A549 (cell line): ENCODE measurements at regions not wholly inside any gene's neighbourhood (a gene's known extent, or its start where the extent isn't known, plus 50 kb on each side); places are given as distances from the start of the nearest gene placed in this dataset.

ENCODE experiments used
- ATAC-seq, 2 experiments: fragments of 200-7000 bp in 1 of 2; fragments of >200 bp in 1 of 2; cut with Nextera tagmentation in 1 of 2; cut with Tn5 transposase in 1 of 2; 3 replicates each; pipeline versions ENCODE4 v1.8.0 to v1.9.1; 2018 to 2020; ENCODE audit warnings: mild to moderate bottlenecking in 1 of 2, moderate library complexity in 1 of 2
- CTCF ChIA-PET: fragments of 300-600 bp; sonication (Branson Sonifier 250); formaldehyde crosslinking; extraction: SDS; loops from one replicate; lab custom pipeline; 2021; ENCODE audit warnings: antibody characterized with exemption, inconsistent platforms; lab: Yijun Ruan, JAX
- POLR2A ChIA-PET: fragments of 350-600 bp; formaldehyde crosslinking; extraction: SDS; loops from one replicate; lab custom pipeline; 2021; ENCODE audit warnings: antibody characterized with exemption, inconsistent platforms; lab: Yijun Ruan, JAX
- DNase-seq, 2 experiments: peaks; one replicate each; pipeline versions ENCODE4 v3.0.0 to v3.0.0-alpha.2; 2011 to 2016; ENCODE audit warnings: low read depth in 1 of 2, low spot score in 1 of 2
- FAIRE-seq: peaks from 2 replicates; lab custom pipeline; 2011; peaks lifted over from hg19 to GRCh38; lab: Jason Lieb, UNC
- H3K27ac ChIP-seq, 2 experiments: fragments of >200 bp; sonication (Bioruptor Twin); formaldehyde crosslinking; 3 replicates each; pipeline ENCODE4 v1.5.1; 2016 to 2017
- H3K4me1 ChIP-seq: fragments of >200 bp; sonication (Bioruptor Twin); formaldehyde crosslinking; 3 replicates; pipeline ENCODE4 v1.6.1; 2016
- H3K4me2 ChIP-seq: fragments of >200 bp; sonication (Bioruptor Twin); formaldehyde crosslinking; 3 replicates; pipeline ENCODE4 v1.6.1; 2016
- H3K4me3 ChIP-seq: fragments of >200 bp; sonication (Bioruptor Twin); formaldehyde crosslinking; 3 replicates; pipeline ENCODE4 v1.5.1; 2016
- H3K9me3 ChIP-seq: fragments of >200 bp; sonication (Bioruptor Twin); formaldehyde crosslinking; 3 replicates; pipeline ENCODE4 v1.6.1; 2016
- CBX2 ChIP-seq: fragments of 200-600 bp; sonication (generic); IDR thresholded peaks from 2 replicates; pipeline ENCODE4 v1.6.1; 2016; ENCODE audit warnings: low read depth, mild to moderate bottlenecking, borderline replicate concordance
- CBX8 ChIP-seq: fragments of 200-600 bp; sonication (generic); IDR thresholded peaks from 2 replicates; pipeline ENCODE4 v1.6.1; 2016
- CHD2 ChIP-seq: fragments of 150-350 bp; IDR thresholded peaks from 2 replicates; pipeline ENCODE4 v1.6.1; 2014; ENCODE audit warnings: low read length; ENCODE audit not compliant: partially characterized antibody
- CHD4 ChIP-seq: fragments of 200-600 bp; sonication (generic); IDR thresholded peaks from 2 replicates; pipeline ENCODE4 v1.6.1; 2016; ENCODE audit warnings: antibody characterized with exemption, mild to moderate bottlenecking, borderline replicate concordance
- EHMT2 ChIP-seq: fragments of 200-600 bp; sonication (generic); IDR thresholded peaks from 2 replicates; pipeline ENCODE4 v1.6.1; 2016; ENCODE audit warnings: antibody characterized with exemption, low read depth, mild to moderate bottlenecking, moderate library complexity
- ESRRA ChIP-seq: fragments of 150-350 bp; IDR thresholded peaks from 2 replicates; pipeline ENCODE4 v1.6.1; 2014; ENCODE audit warnings: mild to moderate bottlenecking, low read length, borderline replicate concordance
- GATA3 ChIP-seq: IDR thresholded peaks from 2 replicates; pipeline ENCODE4 v1.6.1; 2012; ENCODE audit warnings: borderline replicate concordance
- HMGXB4 ChIP-seq: fragments of 250-450 bp; sonication (Bioruptor Pico); IDR thresholded peaks from 2 replicates; pipeline ENCODE4 v1.5.0; 2021; ENCODE audit warnings: mild to moderate bottlenecking, moderate library complexity, borderline replicate concordance
- HOXB13 ChIP-seq: fragments of 250-450 bp; sonication (Bioruptor Pico); IDR thresholded peaks from 2 replicates; pipeline ENCODE4 v1.5.0; 2020; ENCODE audit warnings: low read depth, mild to moderate bottlenecking, moderate library complexity
- HOXB5 ChIP-seq: fragments of 250-450 bp; sonication (Bioruptor Pico); IDR thresholded peaks from 2 replicates; pipeline ENCODE4 v1.5.0; 2020; ENCODE audit warnings: mild to moderate bottlenecking, moderate library complexity
- KDM5A ChIP-seq: fragments of 200-600 bp; sonication (generic); IDR thresholded peaks from 2 replicates; pipeline ENCODE4 v1.6.1; 2016; ENCODE audit warnings: antibody characterized with exemption, mild to moderate bottlenecking
- MAZ ChIP-seq: fragments of 150-350 bp; IDR thresholded peaks from 2 replicates; pipeline ENCODE4 v1.6.1; 2014; ENCODE audit warnings: antibody characterized with exemption, low read depth, low read length, borderline replicate concordance
- MYC ChIP-seq: IDR thresholded peaks from 2 replicates; pipeline ENCODE4 v1.6.1; 2012; ENCODE audit warnings: mild to moderate bottlenecking, inconsistent platforms, low read length, improper control_type of control experiment, borderline replicate concordance
- NFE2L2 ChIP-seq: fragments of 150-350 bp; conservative IDR thresholded peaks from 2 replicates; pipeline ENCODE4 v1.6.1; 2014; ENCODE audit warnings: low read length
- PHF8 ChIP-seq: fragments of 200-600 bp; sonication (generic); IDR thresholded peaks from 2 replicates; pipeline ENCODE4 v1.6.1; 2016; ENCODE audit warnings: low read depth, mild to moderate bottlenecking, antibody characterized with exemption, moderate library complexity, borderline replicate concordance
- RAD21 ChIP-seq, 2 experiments: fragments of >200 bp in 1 of 2; sonication (Bioruptor Twin) in 1 of 2; formaldehyde crosslinking in 1 of 2; IDR thresholded peaks in 1 of 2; conservative IDR thresholded peaks in 1 of 2; 2 replicates in 1 of 2; 3 replicates in 1 of 2; pipeline ENCODE4 v1.6.1; 2012 to 2018; ENCODE audit warnings: inconsistent platforms in 1 of 2
- RFX5 ChIP-seq: fragments of 450-650 bp; IDR thresholded peaks from 2 replicates; pipeline ENCODE4 v1.7.1; 2014; ENCODE audit warnings: antibody characterized with exemption, mild to moderate bottlenecking, moderate library complexity
- RNF2 ChIP-seq: fragments of 200-600 bp; sonication (generic); IDR thresholded peaks from 2 replicates; pipeline ENCODE4 v1.6.1; 2016; ENCODE audit warnings: low read depth, mild to moderate bottlenecking, antibody characterized with exemption, moderate library complexity, borderline replicate concordance
- TFCP2L1 ChIP-seq: fragments of 250-450 bp; sonication (Bioruptor Pico); IDR thresholded peaks from 2 replicates; pipeline ENCODE4 v1.5.0; 2021; ENCODE audit warnings: mild to moderate bottlenecking
- TP53 ChIP-seq: fragments of 250-450 bp; sonication (Bioruptor Pico); IDR thresholded peaks from 2 replicates; pipeline ENCODE4 v1.5.0; 2021; ENCODE audit warnings: mild to moderate bottlenecking, moderate library complexity
- ZFP36 ChIP-seq: fragments of 450-650 bp; IDR thresholded peaks from 2 replicates; pipeline ENCODE4 v1.6.1; 2014; ENCODE audit warnings: borderline replicate concordance; ENCODE audit not compliant: partially characterized antibody
- ZNF302 ChIP-seq: fragments of 250-450 bp; sonication (Bioruptor Pico); IDR thresholded peaks from 2 replicates; pipeline ENCODE4 v1.9.0; 2021; ENCODE audit warnings: inconsistent platforms, mild to moderate bottlenecking, moderate library complexity
- WGBS: methylation state at CpG from one replicate; pipeline ENCODE4 v1.1.6; 2017; ENCODE audit errors: missing lambda C conversion rate; 5-methylcytosine and 5-hydroxymethylcytosine counted together
- TF ChIP-seq, protein P1 (sequence below): fragments of >200 bp; sonication (Bioruptor Twin); formaldehyde crosslinking; IDR thresholded peaks from 3 replicates; pipeline ENCODE4 v1.6.1; 2016
- TF ChIP-seq, protein P2 (sequence below): fragments of >200 bp; sonication (Bioruptor Twin); formaldehyde crosslinking; IDR thresholded peaks from 3 replicates; pipeline ENCODE4 v1.5.1; 2016

- TF ChIP-seq MYC (no peak), RFX5 (no peak), HOXB13 (CRISPR knock-in tag) (no peak)
- TF ChIP-seq, protein P1, sequence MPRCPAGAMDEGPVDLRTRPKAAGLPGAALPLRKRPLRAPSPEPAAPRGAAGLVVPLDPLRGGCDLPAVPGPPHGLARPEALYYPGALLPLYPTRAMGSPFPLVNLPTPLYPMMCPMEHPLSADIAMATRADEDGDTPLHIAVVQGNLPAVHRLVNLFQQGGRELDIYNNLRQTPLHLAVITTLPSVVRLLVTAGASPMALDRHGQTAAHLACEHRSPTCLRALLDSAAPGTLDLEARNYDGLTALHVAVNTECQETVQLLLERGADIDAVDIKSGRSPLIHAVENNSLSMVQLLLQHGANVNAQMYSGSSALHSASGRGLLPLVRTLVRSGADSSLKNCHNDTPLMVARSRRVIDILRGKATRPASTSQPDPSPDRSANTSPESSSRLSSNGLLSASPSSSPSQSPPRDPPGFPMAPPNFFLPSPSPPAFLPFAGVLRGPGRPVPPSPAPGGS = no peak
Observed at GRCh38 chr5:174315471-174315870, 270.0 kb downstream of the NSG2 start (continued).

DNA sequence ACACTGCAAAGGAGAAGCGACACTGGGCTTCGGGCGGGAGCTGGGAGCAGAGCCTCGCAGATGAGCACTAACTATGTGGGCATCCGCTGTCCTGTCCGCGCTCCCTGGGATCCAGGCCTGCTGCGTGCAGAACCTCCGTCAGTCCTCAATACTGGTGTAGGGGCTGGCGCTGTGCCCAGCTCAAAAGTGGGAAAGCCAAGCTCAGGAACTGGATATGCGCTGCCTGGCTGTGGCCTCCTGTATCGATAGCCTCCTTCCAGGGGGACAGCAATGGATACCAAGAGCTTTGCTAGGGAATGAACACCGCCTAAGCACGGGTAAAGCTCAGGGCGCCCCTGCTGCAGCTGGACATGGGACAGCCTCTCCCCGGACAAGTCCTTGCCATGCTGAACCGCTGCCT is 270.4 kb downstream of the NSG2 start:
- Histone ChIP-seq H3K4me3 (no peak overlapping the region), H3K4me2 (no peak overlapping the region), H3K27ac (no peak overlapping the region), H3K4me1 (no peaks in the 10 kb centered on the region), H3K9me3 (no peaks in the 10 kb centered on the region; the same call in 2 of the 3 replicates)
- ChIA-PET POLR2A (no interaction called here), CTCF (interaction anchor here (1.0 to 18.6 kb wide), 16 partner anchors 9 to 1023 kb away, joined by 3 to 422 read pairs (median 10); partner anchors contain the start of gene NSG2)
- TF ChIP-seq CBX8 (no peak), RAD21 (conservative IDR thresholded peaks at IDR 0.05 in 1 of 2, IDR thresholded peaks at IDR 0.05 in 1 of 2) (no peak), CBX2 (no peak), HMGXB4 (no peak), RNF2 (no peak), PHF8 (no peak), NFE2L2 (no peak), MYC (no peak), HOXB5 (CRISPR knock-in tag) (no peak), EHMT2 (no peak), GATA3 (no peak), TP53 (no peak), CHD4 (no peak), MAZ (no peak)
- TF ChIP-seq, protein P1 = no peak
- TF ChIP-seq, protein P2, sequence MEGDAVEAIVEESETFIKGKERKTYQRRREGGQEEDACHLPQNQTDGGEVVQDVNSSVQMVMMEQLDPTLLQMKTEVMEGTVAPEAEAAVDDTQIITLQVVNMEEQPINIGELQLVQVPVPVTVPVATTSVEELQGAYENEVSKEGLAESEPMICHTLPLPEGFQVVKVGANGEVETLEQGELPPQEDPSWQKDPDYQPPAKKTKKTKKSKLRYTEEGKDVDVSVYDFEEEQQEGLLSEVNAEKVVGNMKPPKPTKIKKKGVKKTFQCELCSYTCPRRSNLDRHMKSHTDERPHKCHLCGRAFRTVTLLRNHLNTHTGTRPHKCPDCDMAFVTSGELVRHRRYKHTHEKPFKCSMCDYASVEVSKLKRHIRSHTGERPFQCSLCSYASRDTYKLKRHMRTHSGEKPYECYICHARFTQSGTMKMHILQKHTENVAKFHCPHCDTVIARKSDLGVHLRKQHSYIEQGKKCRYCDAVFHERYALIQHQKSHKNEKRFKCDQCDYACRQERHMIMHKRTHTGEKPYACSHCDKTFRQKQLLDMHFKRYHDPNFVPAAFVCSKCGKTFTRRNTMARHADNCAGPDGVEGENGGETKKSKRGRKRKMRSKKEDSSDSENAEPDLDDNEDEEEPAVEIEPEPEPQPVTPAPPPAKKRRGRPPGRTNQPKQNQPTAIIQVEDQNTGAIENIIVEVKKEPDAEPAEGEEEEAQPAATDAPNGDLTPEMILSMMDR = no peak
- DNase-seq (no peak), FAIRE-seq (no peak), ATAC-seq (no peak)
- WGBS = 71% methylated on average over 17 of the region's 17 CpGs

DNA sequence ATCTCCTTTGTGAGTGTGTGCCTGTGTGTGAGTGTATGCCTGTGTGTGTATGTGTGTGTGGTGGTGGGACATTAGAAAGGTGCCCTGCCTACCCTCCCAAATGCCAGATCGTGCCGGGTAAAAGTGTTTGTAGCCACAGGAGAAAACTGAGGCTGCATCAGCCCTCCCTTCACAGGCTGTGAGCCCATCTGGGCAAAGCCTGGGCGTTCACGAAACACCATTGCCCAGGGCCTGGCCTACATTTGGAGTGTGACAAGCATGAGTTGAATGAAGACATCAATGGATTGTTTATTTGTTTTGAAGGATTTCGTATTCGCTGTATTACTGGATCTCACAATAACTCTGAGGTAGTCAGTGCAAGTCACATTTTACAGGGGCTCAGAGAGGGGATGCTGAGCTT is 270.8 kb downstream of the NSG2 start:
- Histone ChIP-seq H3K4me1 (no peaks in the 10 kb centered on the region), H3K4me3 (no peak overlapping the region), H3K4me2 (no peak overlapping the region), H3K27ac (no peak overlapping the region), H3K9me3 (no peaks in the 10 kb centered on the region; the same call in 2 of the 3 replicates)
- CTCF ChIA-PET = interaction anchor here (0.8 to 18.6 kb wide), 38 partner anchors 9 to 1609 kb away, joined by 3 to 422 read pairs (median 5); partner anchors contain the start of genes BOD1 and NSG2
- POLR2A ChIA-PET = no interaction called here
- ATAC-seq (no peak), FAIRE-seq (no peak), DNase-seq (no peak)
- 62% methylated on average over 6 of the region's 6 CpGs for WGBS
- TF ChIP-seq ESRRA (no peak), MYC (no peak), EHMT2 (no peak), RNF2 (no peak), KDM5A (no peak), ZFP36 (no peak), HOXB5 (CRISPR knock-in tag) (no peak), ZNF302 (CRISPR knock-in tag) (no peak), TFCP2L1 (CRISPR knock-in tag) (no peak), CHD2 (no peak), HMGXB4 (no peak)
